GM12872 (cell line): ENCODE measurements at regions not wholly inside any gene's neighbourhood (a gene's known extent, or its start where the extent isn't known, plus 50 kb on each side); places are given as distances from the start of the nearest gene placed in this dataset.

Experiments used
- CTCF ChIP-seq: IDR thresholded peaks from 3 replicates; pipeline ENCODE4 v1.5.1; 2011; ENCODE audit warnings: low read depth, mild to moderate bottlenecking, low read length, moderate library complexity; ENCODE audit not compliant: insufficient read depth

GRCh38 chr3:170750478-170750830, 119.5 kb downstream of the RPL22L1 start:
- TF ChIP-seq CTCF, result no peak

- TF ChIP-seq CTCF, result no peak
Measured at GRCh38 chr3:170749765-170750477, 120.1 kb downstream of the RPL22L1 start.

- no peak for TF ChIP-seq CTCF
Measured at GRCh38 chr3:170749185-170749584, 120.8 kb downstream of the RPL22L1 start.

GRCh38 chr3:170746175-170746942, 123.6 kb downstream of the RPL22L1 start:
- TF ChIP-seq CTCF, result no peak

- no peak for TF ChIP-seq CTCF
Measured at GRCh38 chr3:170745211-170745718, 124.7 kb downstream of the RPL22L1 start.

- no peak for TF ChIP-seq CTCF
Measured at GRCh38 chr3:170741756-170742529, 128.1 kb downstream of the RPL22L1 start.
